ENCODE measurements at regions not wholly inside any gene's neighbourhood (a gene's known extent, or its start where the extent isn't known, plus 50 kb on each side); places are given as distances from the start of the nearest gene placed in this dataset.
"Not testable (repeated sequence)": the region's sequence is repeated elsewhere in the genome, so short reads cannot be mapped to it uniquely, and the experiment has no call there.

GRCh38 chr3:162719684-162720341, 1223.2 kb downstream of the OTOL1 start:
- CTCF ChIA-PET (ENCODE audit: unreplicated experiment) = no interaction called here
- Histone ChIP-seq H2AFZ (ENCODE audit: low read length) (no peak overlapping the region), H3K27ac (ENCODE audit: low read depth, low read length, poor library complexity, severe bottlenecking) (no peak overlapping the region), H4K20me1 (ENCODE audit: insufficient read depth, low read length) (no peaks in the 10 kb centered on the region), H3K79me2 (ENCODE audit: insufficient read depth, low read depth, low read length) (no peaks in the 10 kb centered on the region), H3K9me2 (ENCODE audit: insufficient read depth, low read length) (no peaks in the 10 kb centered on the region), H3K36me3 (ENCODE audit: insufficient read depth, low read length) (no peaks in the 10 kb centered on the region), H3K4me3 (ENCODE audit: low read depth, low read length, poor library complexity, severe bottlenecking) (no peak overlapping the region), H3K9me3 (ENCODE audit: low read length) (no peaks in the 10 kb centered on the region), H3K4me2 (ENCODE audit: low read length) (no peak overlapping the region), H3K4me1 (ENCODE audit: insufficient read depth, low read length, poor library complexity, severe bottlenecking) (no peaks in the 10 kb centered on the region)
- intact Hi-C loops (cut with micrococcal nuclease; ENCODE audit: unreplicated experiment) = no loop called here
- TF ChIP-seq, protein P1, sequence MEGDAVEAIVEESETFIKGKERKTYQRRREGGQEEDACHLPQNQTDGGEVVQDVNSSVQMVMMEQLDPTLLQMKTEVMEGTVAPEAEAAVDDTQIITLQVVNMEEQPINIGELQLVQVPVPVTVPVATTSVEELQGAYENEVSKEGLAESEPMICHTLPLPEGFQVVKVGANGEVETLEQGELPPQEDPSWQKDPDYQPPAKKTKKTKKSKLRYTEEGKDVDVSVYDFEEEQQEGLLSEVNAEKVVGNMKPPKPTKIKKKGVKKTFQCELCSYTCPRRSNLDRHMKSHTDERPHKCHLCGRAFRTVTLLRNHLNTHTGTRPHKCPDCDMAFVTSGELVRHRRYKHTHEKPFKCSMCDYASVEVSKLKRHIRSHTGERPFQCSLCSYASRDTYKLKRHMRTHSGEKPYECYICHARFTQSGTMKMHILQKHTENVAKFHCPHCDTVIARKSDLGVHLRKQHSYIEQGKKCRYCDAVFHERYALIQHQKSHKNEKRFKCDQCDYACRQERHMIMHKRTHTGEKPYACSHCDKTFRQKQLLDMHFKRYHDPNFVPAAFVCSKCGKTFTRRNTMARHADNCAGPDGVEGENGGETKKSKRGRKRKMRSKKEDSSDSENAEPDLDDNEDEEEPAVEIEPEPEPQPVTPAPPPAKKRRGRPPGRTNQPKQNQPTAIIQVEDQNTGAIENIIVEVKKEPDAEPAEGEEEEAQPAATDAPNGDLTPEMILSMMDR (conservative IDR thresholded peaks at IDR 0.05; ENCODE audit: low read length) = no peak
- no peak for TF ChIP-seq EZH2phosphoT487 (IDR thresholded peaks at IDR 0.05; ENCODE audit: borderline replicate concordance, low read depth, low read length)
- no peak for DNase-seq (ENCODE audit: low spot score)
- POLR2A ChIA-PET = interaction anchor here (0.7 kb wide), 1 partner anchor 44 kb away, joined by 3 read pairs; no protein-coding TSS in a partner anchor
- BruUV-seq (replicated peaks) = no TSS peak

GRCh38 chr3:162721736-162722135, 1225.1 kb downstream of the OTOL1 start:
- Histone ChIP-seq H4K20me1 (ENCODE audit: insufficient read depth, low read length) (no peaks in the 10 kb centered on the region), H3K79me2 (ENCODE audit: insufficient read depth, low read depth, low read length) (no peaks in the 10 kb centered on the region), H2AFZ (ENCODE audit: low read length) (no peak overlapping the region), H3K27ac (ENCODE audit: low read depth, low read length, poor library complexity, severe bottlenecking) (no peak overlapping the region), H3K36me3 (ENCODE audit: insufficient read depth, low read length) (no peaks in the 10 kb centered on the region), H3K9me3 (ENCODE audit: low read length) (no peaks in the 10 kb centered on the region), H3K9me2 (ENCODE audit: insufficient read depth, low read length) (no peaks in the 10 kb centered on the region), H3K4me2 (ENCODE audit: low read length) (no peak overlapping the region), H3K4me3 (ENCODE audit: low read depth, low read length, poor library complexity, severe bottlenecking) (no peak overlapping the region), H3K4me1 (ENCODE audit: insufficient read depth, low read length, poor library complexity, severe bottlenecking) (no peaks in the 10 kb centered on the region)
- intact Hi-C loops (cut with micrococcal nuclease; ENCODE audit: unreplicated experiment) = no loop called here
- TF ChIP-seq, protein P1 (conservative IDR thresholded peaks at IDR 0.05; ENCODE audit: low read length) = no peak
- TF ChIP-seq EZH2phosphoT487 (IDR thresholded peaks at IDR 0.05; ENCODE audit: borderline replicate concordance, low read depth, low read length) = no peak
- ChIA-PET POLR2A (no interaction called here), CTCF (ENCODE audit: unreplicated experiment) (no interaction called here)
- DNase-seq (ENCODE audit: low spot score) = no peak
- no TSS peak for BruUV-seq (replicated peaks)

DNA sequence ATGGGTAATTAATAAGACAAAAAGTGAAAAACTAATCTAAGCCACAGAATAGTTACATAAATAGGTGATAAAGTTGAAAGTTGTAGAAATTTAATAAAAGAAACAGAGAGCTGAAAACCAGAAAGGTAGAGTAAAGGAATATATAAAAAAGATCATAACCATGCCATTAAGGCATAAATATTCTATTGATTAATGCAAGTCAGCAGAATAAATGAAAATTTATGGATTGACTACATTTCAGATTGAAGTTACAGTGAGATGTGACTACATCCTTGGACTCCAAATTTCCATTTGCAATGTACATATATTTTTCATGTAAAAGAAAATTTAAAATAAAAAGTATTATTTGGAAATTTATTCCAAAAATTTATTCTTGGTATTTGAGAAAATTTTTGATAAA, 1225.7 kb downstream of the OTOL1 start:
- no peak overlapping the region for H3K27ac ChIP-seq (ENCODE audit: low read depth, low read length, poor library complexity, severe bottlenecking)
- POLR2A ChIA-PET = no interaction called here
- no peak overlapping the region for H3K4me3 ChIP-seq (ENCODE audit: low read depth, low read length, poor library complexity, severe bottlenecking)
- no peak overlapping the region for H3K4me2 ChIP-seq (ENCODE audit: low read length)
- no peak for TF ChIP-seq EZH2phosphoT487 (IDR thresholded peaks at IDR 0.05; ENCODE audit: borderline replicate concordance, low read depth, low read length)
- TF ChIP-seq, protein P1 (conservative IDR thresholded peaks at IDR 0.05; ENCODE audit: low read length) = no peak
- H3K79me2 ChIP-seq (ENCODE audit: insufficient read depth, low read depth, low read length) = no peaks in the 10 kb centered on the region
- no peaks in the 10 kb centered on the region for H3K9me3 ChIP-seq (ENCODE audit: low read length)
- H2AFZ ChIP-seq (ENCODE audit: low read length) = no peak overlapping the region
- no peak for DNase-seq (ENCODE audit: low spot score)
- CTCF ChIA-PET (ENCODE audit: unreplicated experiment) = no interaction called here
- no peaks in the 10 kb centered on the region for H4K20me1 ChIP-seq (ENCODE audit: insufficient read depth, low read length)
- intact Hi-C loops (cut with micrococcal nuclease; ENCODE audit: unreplicated experiment) = no loop called here
- no peaks in the 10 kb centered on the region for H3K4me1 ChIP-seq (ENCODE audit: insufficient read depth, low read length, poor library complexity, severe bottlenecking)
- BruUV-seq (replicated peaks) = no TSS peak
- no peaks in the 10 kb centered on the region for H3K36me3 ChIP-seq (ENCODE audit: insufficient read depth, low read length)
- H3K9me2 ChIP-seq (ENCODE audit: insufficient read depth, low read length) = no peaks in the 10 kb centered on the region

GRCh38 chr3:162722796-162723195, 1226.2 kb downstream of the OTOL1 start:
- intact Hi-C loops (cut with micrococcal nuclease; ENCODE audit: unreplicated experiment); H3K4me1 ChIP-seq (ENCODE audit: insufficient read depth, low read length, poor library complexity, severe bottlenecking); H2AFZ ChIP-seq (ENCODE audit: low read length); H3K4me3 ChIP-seq (ENCODE audit: low read depth, low read length, poor library complexity, severe bottlenecking); H4K20me1 ChIP-seq (ENCODE audit: insufficient read depth, low read length); DNase-seq (ENCODE audit: low spot score); H3K4me2 ChIP-seq (ENCODE audit: low read length); BruUV-seq (replicated peaks); POLR2A ChIA-PET; H3K9me3 ChIP-seq (ENCODE audit: low read length); H3K9me2 ChIP-seq (ENCODE audit: insufficient read depth, low read length); CTCF ChIA-PET (ENCODE audit: unreplicated experiment); H3K79me2 ChIP-seq (ENCODE audit: insufficient read depth, low read depth, low read length); H3K27ac ChIP-seq (ENCODE audit: low read depth, low read length, poor library complexity, severe bottlenecking); H3K36me3 ChIP-seq (ENCODE audit: insufficient read depth, low read length): not testable (repeated sequence)

Data from OCI-LY7 (cell line).